SK-N-SH (cell line): ENCODE measurements at regions not wholly inside any gene's neighbourhood (a gene's known extent, or its start where the extent isn't known, plus 50 kb on each side); places are given as distances from the start of the nearest gene placed in this dataset.

Source experiments
- CTCF ChIA-PET: fragments of 300-600, 350-600 bp; formaldehyde crosslinking; extraction: SDS; loops from one replicate; lab custom pipeline; 2021; lab: Yijun Ruan, JAX
- POLR2A ChIA-PET: fragments of 350-600 bp; sonication (Branson Sonifier 250); formaldehyde crosslinking; extraction: SDS; loops from one replicate; lab custom pipeline; 2020; ENCODE audit warnings: antibody characterized with exemption, inconsistent platforms; lab: Yijun Ruan, JAX
- DNase-seq: peaks from one replicate; pipeline ENCODE4 v3.0.0; 2012
- H2AFZ ChIP-seq: fragments of 200-600 bp; sonication (generic); 2 replicates; pipeline ENCODE4 v1.8.1; 2016; ENCODE audit warnings: antibody characterized with exemption, mild to moderate bottlenecking, low read depth
- H3F3A ChIP-seq: fragments of 200-600 bp; sonication (generic); replicated peaks from 2 replicates; pipeline ENCODE3; 2016; ENCODE audit warnings: antibody characterized with exemption, mild to moderate bottlenecking; ENCODE audit not compliant: insufficient read depth
- H3K27ac ChIP-seq, 2 experiments: fragments of 200-500 bp in 1 of 2; fragments of 200-600 bp in 1 of 2; sonication (Bioruptor generic) in 1 of 2; sonication (generic), shearing (Covaris generic) in 1 of 2; 2 replicates each; pipeline versions ENCODE4 v1.5.1 to v1.6.1; 2014 to 2016; ENCODE audit warnings: low read depth in 2 of 2, inconsistent platforms in 1 of 2, low read length in 1 of 2, mild to moderate bottlenecking in 1 of 2, mixed read lengths in 1 of 2
- H3K27me3 ChIP-seq: fragments of 200-600 bp; sonication (generic), shearing (Covaris generic); 2 replicates; pipeline ENCODE4 v1.6.1; 2016; ENCODE audit warnings: mixed run types; ENCODE audit not compliant: insufficient read depth
- H3K36me3 ChIP-seq, 2 experiments: fragments of 200-500 bp in 1 of 2; fragments of 200-600 bp in 1 of 2; sonication (Bioruptor generic) in 1 of 2; sonication (generic) in 1 of 2; replicated peaks in 1 of 2; 2 replicates each; pipeline versions ENCODE3 to v1.5.1; 2014 to 2016; ENCODE audit warnings: low read length in 1 of 2, mild to moderate bottlenecking in 1 of 2; ENCODE audit not compliant: insufficient read depth in 2 of 2, control insufficient read depth in 1 of 2
- H3K4me1 ChIP-seq, 2 experiments: fragments of 200-500 bp in 1 of 2; fragments of 200-600 bp in 1 of 2; sonication (Bioruptor generic) in 1 of 2; sonication (generic), shearing (Covaris generic) in 1 of 2; 2 replicates each; pipeline versions ENCODE4 v1.5.1 to v1.6.1; 2014 to 2016; ENCODE audit warnings: low read depth in 1 of 2, low read length in 1 of 2, mixed run types in 1 of 2; ENCODE audit not compliant: insufficient read depth in 2 of 2, control insufficient read depth in 1 of 2
- H3K4me2 ChIP-seq: fragments of 200-600 bp; sonication (generic), shearing (Covaris generic); 2 replicates; pipeline ENCODE4 v1.6.1; 2017; ENCODE audit warnings: mixed run types
- H3K4me3 ChIP-seq, 2 experiments: fragments of 200-500 bp in 1 of 2; fragments of 200-600 bp in 1 of 2; sonication (Bioruptor generic) in 1 of 2; sonication (generic), shearing (Covaris generic) in 1 of 2; 2 replicates each; pipeline versions ENCODE4 v1.5.1 to v1.8.1; 2014 to 2016; ENCODE audit warnings: low read depth in 2 of 2, inconsistent platforms in 1 of 2, low read length in 1 of 2, mild to moderate bottlenecking in 1 of 2, mixed read lengths in 1 of 2, moderate library complexity in 1 of 2
- H3K79me2 ChIP-seq: fragments of 200-600 bp; sonication (generic); 2 replicates; pipeline ENCODE4 v1.8.1; 2017; ENCODE audit warnings: mild to moderate bottlenecking; ENCODE audit not compliant: insufficient read depth
- H3K9ac ChIP-seq: fragments of 200-600 bp; sonication (generic); 2 replicates; pipeline ENCODE4 v1.6.1; 2017; ENCODE audit warnings: mixed run types
- H3K9me2 ChIP-seq: fragments of 200-600 bp; sonication (generic); 2 replicates; pipeline ENCODE4 v1.6.1; 2017; ENCODE audit warnings: mixed run types
- H3K9me3 ChIP-seq: fragments of 200-600 bp; sonication (generic); 2 replicates; pipeline ENCODE4 v1.6.1; 2017; ENCODE audit warnings: mixed run types, mild to moderate bottlenecking, moderate library complexity
- H4K20me1 ChIP-seq: fragments of 200-600 bp; sonication (generic); 2 replicates; pipeline ENCODE4 v1.6.1; 2017; ENCODE audit warnings: mild to moderate bottlenecking, mixed run types; ENCODE audit not compliant: insufficient read depth
- GATA2 ChIP-seq: sonication (generic); formaldehyde crosslinking; IDR thresholded peaks from 2 replicates; pipeline ENCODE4 v1.5.0; 2020; ENCODE audit warnings: mild to moderate bottlenecking, missing genetic modification reagents
- POLR2AphosphoS5 ChIP-seq: IDR thresholded peaks from 2 replicates; pipeline ENCODE4 v1.6.1; 2012; ENCODE audit warnings: low read depth, low read length
- RCOR1 ChIP-seq: fragments of 150-350 bp; IDR thresholded peaks from 2 replicates; pipeline ENCODE4 v1.6.1; 2017; ENCODE audit warnings: antibody characterized with exemption, low read length
- RXRA ChIP-seq: IDR thresholded peaks from 2 replicates; pipeline ENCODE4 v1.4.0; 2012; ENCODE audit warnings: low read depth, mild to moderate bottlenecking, borderline replicate concordance
- SIN3A ChIP-seq: IDR thresholded peaks from 2 replicates; pipeline ENCODE4 v1.6.1; 2012; ENCODE audit warnings: low read depth, mild to moderate bottlenecking, low read length, moderate library complexity, borderline replicate concordance
- YY1 ChIP-seq: IDR thresholded peaks from 2 replicates; pipeline ENCODE4 v1.4.0; 2012; ENCODE audit warnings: low read depth, mild to moderate bottlenecking
- WGBS: methylation state at CpG from one replicate; pipeline ENCODE4 v1.1.6; 2017; ENCODE audit warnings: low lambda C conversion rate; 5-methylcytosine and 5-hydroxymethylcytosine counted together
- TF ChIP-seq, protein P1 (sequence below): fragments of 150-350 bp; IDR thresholded peaks from 2 replicates; pipeline ENCODE4 v1.6.1; 2016; ENCODE audit warnings: mild to moderate bottlenecking, low read depth, low read length
- TF ChIP-seq, protein P2 (sequence below): IDR thresholded peaks from 2 replicates; pipeline ENCODE4 v1.4.0; 2012; ENCODE audit warnings: low read depth
- TF ChIP-seq, protein P3 (sequence below): IDR thresholded peaks from 2 replicates; pipeline ENCODE4; 2012

DNA sequence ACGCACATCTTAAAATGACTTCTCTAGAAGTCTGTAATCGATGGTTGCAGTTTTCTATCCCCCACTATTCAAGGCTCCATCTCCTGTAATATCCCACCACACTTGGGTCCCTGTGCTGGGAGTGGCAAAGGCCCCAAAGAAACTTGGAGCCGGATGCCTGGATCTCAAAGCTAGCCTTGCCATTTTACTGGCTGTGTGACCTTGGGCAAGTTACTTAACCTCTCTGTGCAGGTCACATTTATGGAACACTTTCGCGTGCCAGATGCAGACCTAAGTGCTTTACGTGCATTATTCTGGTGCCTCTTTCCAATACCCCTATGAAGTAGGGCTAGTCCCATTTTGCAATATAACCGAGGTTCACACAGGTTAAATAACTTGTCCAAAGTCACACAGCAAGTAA, 151.8 kb upstream of the PRMT8 start:
- 64% methylated on average over 7 of the region's 7 CpGs for whole genome bisulfite sequencing
- Histone ChIP-seq H3K4me3 (no peak overlapping the region), H3K27ac (no peak overlapping the region), H3F3A (no peaks in the 10 kb centered on the region), H3K9ac (no peak overlapping the region), H3K9me3 (no peaks in the 10 kb centered on the region), H3K4me2 (no peak overlapping the region), H3K27me3 (peaks cover 23% of the 10 kb centered on the region; the same call in 1 of the 2 replicates), H3K36me3 (no peaks in the 10 kb centered on the region), H2AFZ (no peak overlapping the region), H3K79me2 (no peaks in the 10 kb centered on the region), H4K20me1 (no peaks in the 10 kb centered on the region), H3K9me2 (no peaks in the 10 kb centered on the region), H3K4me1 (peaks cover 0 to 10% of the 10 kb centered on the region in 2 experiments; a peak in 1 of 4 replicates)
- ChIA-PET CTCF (interaction anchor here (3.6 to 6.2 kb wide), 2 partner anchors 36 to 39 kb away, joined by 9 to 48 read pairs; no protein-coding TSS in a partner anchor), POLR2A (no interaction called here)
- TF ChIP-seq RXRA (no peak), POLR2AphosphoS5 (no peak), GATA2 (CRISPR knock-in tag) (no peak), SIN3A (no peak), RCOR1 (no peak), YY1 (no peak)
- TF ChIP-seq, protein P1, sequence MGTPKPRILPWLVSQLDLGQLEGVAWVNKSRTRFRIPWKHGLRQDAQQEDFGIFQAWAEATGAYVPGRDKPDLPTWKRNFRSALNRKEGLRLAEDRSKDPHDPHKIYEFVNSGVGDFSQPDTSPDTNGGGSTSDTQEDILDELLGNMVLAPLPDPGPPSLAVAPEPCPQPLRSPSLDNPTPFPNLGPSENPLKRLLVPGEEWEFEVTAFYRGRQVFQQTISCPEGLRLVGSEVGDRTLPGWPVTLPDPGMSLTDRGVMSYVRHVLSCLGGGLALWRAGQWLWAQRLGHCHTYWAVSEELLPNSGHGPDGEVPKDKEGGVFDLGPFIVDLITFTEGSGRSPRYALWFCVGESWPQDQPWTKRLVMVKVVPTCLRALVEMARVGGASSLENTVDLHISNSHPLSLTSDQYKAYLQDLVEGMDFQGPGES, result no peak
- TF ChIP-seq, protein P2, sequence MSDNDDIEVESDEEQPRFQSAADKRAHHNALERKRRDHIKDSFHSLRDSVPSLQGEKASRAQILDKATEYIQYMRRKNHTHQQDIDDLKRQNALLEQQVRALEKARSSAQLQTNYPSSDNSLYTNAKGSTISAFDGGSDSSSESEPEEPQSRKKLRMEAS, result no peak
- TF ChIP-seq, protein P3, sequence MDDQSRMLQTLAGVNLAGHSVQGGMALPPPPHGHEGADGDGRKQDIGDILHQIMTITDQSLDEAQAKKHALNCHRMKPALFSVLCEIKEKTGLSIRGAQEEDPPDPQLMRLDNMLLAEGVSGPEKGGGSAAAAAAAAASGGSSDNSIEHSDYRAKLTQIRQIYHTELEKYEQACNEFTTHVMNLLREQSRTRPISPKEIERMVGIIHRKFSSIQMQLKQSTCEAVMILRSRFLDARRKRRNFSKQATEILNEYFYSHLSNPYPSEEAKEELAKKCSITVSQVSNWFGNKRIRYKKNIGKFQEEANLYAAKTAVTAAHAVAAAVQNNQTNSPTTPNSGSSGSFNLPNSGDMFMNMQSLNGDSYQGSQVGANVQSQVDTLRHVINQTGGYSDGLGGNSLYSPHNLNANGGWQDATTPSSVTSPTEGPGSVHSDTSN, result no peak
- DNase-seq, result no peak

DNA sequence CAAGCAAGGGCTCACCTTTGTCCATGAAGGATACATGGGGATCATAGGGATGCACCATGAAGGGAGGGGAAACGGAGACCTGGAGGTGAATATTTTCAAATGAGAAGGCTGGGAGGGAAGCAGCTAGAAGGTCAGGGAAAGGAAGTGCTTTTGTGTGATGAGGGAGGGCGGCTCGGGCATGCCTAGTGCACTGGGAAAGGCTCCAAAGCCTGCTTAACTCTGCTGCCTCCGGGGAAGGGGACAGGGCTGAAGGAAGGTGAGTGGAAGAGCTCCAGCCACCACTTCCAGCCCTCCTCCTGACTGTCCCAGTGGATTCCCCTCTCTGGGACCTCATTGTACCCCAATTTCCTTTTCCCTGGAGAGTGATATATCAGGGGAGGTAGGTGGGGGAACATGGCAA, 149.4 kb upstream of the PRMT8 start:
- Histone ChIP-seq H3K4me1 (peaks cover 0 to 4% of the 10 kb centered on the region in 2 experiments; a peak in 1 of 4 replicates), H3K9me2 (no peaks in the 10 kb centered on the region), H3K79me2 (no peaks in the 10 kb centered on the region), H3K9ac (no peak overlapping the region), H3K27ac (no peak overlapping the region), H2AFZ (no peak overlapping the region), H3K4me2 (no peak overlapping the region), H3K36me3 (no peaks in the 10 kb centered on the region), H3K27me3 (peaks cover 17% of the 10 kb centered on the region; the same call in 1 of the 2 replicates), H3F3A (no peaks in the 10 kb centered on the region), H3K9me3 (no peaks in the 10 kb centered on the region), H4K20me1 (no peaks in the 10 kb centered on the region), H3K4me3 (no peak overlapping the region; a peak in 1 of 4 replicates)
- DNase-seq, result no peak
- no peak for TF ChIP-seq RXRA
- CTCF ChIA-PET, result interaction anchor here (0.6 to 6.2 kb wide), 28 partner anchors 10 to 462 kb away, joined by 3 to 48 read pairs (median 4); no protein-coding TSS in a partner anchor
- WGBS, result 34% methylated on average over 4 of the region's 4 CpGs
- POLR2A ChIA-PET, result no interaction called here
